SK-N-SH treated with all-trans-retinoic acid at 6 μM for 48 hours (cell line): ENCODE measurements at regions not wholly inside any gene's neighbourhood (a gene's known extent, or its start where the extent isn't known, plus 50 kb on each side); places are given as distances from the start of the nearest gene placed in this dataset.

ENCODE experiments used
- CSDC2 ChIP-seq: fragments of 250-450 bp; sonication (Bioruptor Pico); IDR thresholded peaks from 2 replicates; pipeline ENCODE4 v1.5.0; 2020; ENCODE audit warnings: mild to moderate bottlenecking, moderate library complexity
- TCF4 ChIP-seq: fragments of 250-450 bp; sonication (Bioruptor Pico); IDR thresholded peaks from 2 replicates; pipeline ENCODE4 v1.8.0; 2021; ENCODE audit warnings: mild to moderate bottlenecking, moderate library complexity, borderline replicate concordance
- ZNF8 ChIP-seq: fragments of 450-650 bp; formaldehyde crosslinking; IDR thresholded peaks from 2 replicates; pipeline ENCODE4 v1.5.0; 2020; ENCODE audit warnings: mild to moderate bottlenecking, moderate library complexity

DNA sequence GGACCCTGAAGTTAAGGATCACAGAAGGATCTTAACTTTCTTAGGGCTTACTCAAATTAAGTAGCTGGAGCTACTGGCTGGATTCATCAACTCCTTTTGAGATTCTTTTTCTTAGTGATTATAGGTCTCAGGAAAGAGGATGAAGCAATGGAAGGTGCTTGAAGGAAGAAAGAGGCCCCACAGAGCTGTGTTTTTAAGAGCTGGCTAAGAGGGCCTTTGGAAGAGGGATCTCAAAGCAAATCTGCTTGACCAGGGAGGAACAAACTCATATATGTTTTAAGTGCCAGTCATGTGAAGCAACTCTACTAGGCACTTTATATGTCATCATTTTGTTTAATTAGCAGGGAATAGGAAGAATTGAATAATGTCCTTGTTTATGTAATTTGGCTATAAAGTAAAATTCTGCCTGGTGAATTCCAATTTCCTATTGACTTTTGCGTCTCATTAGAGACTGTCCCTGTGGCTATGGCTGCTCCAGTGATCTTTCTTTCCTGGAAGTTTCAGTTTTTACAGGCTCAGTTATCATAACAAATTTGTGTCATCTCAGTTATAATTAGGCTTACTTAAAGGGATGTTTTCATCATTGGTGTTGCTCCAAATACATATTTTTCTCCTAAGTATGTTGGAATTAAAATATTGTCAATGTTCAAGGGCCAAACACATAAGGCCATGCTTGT, 222.8 kb upstream of the CITED2 start:
- TF ChIP-seq CSDC2, result no peak
- TF ChIP-seq TCF4, result no peak
- TF ChIP-seq ZNF8 (CRISPR knock-in tag), result no peak
